ENCODE measurements at regions not wholly inside any gene's neighbourhood (a gene's known extent, or its start where the extent isn't known, plus 50 kb on each side); places are given as distances from the start of the nearest gene placed in this dataset.

DNA sequence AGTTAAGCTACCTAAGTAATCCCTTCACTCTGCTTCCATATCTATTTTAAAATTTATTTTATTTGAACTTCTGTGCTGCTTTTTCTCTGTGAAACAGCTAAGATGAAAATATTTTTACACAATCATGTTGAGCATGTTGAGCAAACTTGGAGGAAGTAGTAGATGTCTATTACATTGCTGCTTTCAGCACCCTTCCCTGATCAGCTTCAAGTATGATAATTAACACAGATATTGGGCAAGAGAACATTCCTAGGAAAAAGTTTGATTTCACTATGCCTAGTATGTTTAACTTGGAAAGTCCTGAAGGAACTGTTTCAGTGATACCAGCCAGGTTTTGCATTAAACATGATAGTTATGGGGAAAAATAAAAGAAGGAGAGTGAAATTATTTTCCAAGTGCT, 283.6 kb downstream of the ELAVL2 start:
- Histone ChIP-seq H3K79me2 (ENCODE audit: insufficient read depth, low read depth, low read length) (no peaks in the 10 kb centered on the region), H3K4me3 (ENCODE audit: low read depth, low read length, poor library complexity, severe bottlenecking) (no peak overlapping the region), H3K9me2 (ENCODE audit: insufficient read depth, low read length) (no peaks in the 10 kb centered on the region), H4K20me1 (ENCODE audit: insufficient read depth, low read length) (no peaks in the 10 kb centered on the region), H3K4me1 (ENCODE audit: insufficient read depth, low read length, poor library complexity, severe bottlenecking) (no peaks in the 10 kb centered on the region), H3K9me3 (ENCODE audit: low read length) (no peaks in the 10 kb centered on the region), H3K4me2 (ENCODE audit: low read length) (no peak overlapping the region), H3K27ac (ENCODE audit: low read depth, low read length, poor library complexity, severe bottlenecking) (no peak overlapping the region), H2AFZ (ENCODE audit: low read length) (no peak overlapping the region), H3K36me3 (ENCODE audit: insufficient read depth, low read length) (no peaks in the 10 kb centered on the region)
- no peak for DNase-seq (ENCODE audit: low spot score)
- intact Hi-C loops (cut with micrococcal nuclease; ENCODE audit: unreplicated experiment), result no loop called here
- POLR2A ChIA-PET, result interaction anchor here (1.2 kb wide), 1 partner anchor 37 kb away, joined by 3 read pairs; no protein-coding TSS in a partner anchor
- TF ChIP-seq, protein P1, sequence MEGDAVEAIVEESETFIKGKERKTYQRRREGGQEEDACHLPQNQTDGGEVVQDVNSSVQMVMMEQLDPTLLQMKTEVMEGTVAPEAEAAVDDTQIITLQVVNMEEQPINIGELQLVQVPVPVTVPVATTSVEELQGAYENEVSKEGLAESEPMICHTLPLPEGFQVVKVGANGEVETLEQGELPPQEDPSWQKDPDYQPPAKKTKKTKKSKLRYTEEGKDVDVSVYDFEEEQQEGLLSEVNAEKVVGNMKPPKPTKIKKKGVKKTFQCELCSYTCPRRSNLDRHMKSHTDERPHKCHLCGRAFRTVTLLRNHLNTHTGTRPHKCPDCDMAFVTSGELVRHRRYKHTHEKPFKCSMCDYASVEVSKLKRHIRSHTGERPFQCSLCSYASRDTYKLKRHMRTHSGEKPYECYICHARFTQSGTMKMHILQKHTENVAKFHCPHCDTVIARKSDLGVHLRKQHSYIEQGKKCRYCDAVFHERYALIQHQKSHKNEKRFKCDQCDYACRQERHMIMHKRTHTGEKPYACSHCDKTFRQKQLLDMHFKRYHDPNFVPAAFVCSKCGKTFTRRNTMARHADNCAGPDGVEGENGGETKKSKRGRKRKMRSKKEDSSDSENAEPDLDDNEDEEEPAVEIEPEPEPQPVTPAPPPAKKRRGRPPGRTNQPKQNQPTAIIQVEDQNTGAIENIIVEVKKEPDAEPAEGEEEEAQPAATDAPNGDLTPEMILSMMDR (conservative IDR thresholded peaks at IDR 0.05; ENCODE audit: low read length), result no peak
- TF ChIP-seq EZH2phosphoT487 (IDR thresholded peaks at IDR 0.05; ENCODE audit: borderline replicate concordance, low read depth, low read length), result no peak
- BruUV-seq (replicated peaks), result no TSS peak
- CTCF ChIA-PET (ENCODE audit: unreplicated experiment), result no interaction called here

DNA sequence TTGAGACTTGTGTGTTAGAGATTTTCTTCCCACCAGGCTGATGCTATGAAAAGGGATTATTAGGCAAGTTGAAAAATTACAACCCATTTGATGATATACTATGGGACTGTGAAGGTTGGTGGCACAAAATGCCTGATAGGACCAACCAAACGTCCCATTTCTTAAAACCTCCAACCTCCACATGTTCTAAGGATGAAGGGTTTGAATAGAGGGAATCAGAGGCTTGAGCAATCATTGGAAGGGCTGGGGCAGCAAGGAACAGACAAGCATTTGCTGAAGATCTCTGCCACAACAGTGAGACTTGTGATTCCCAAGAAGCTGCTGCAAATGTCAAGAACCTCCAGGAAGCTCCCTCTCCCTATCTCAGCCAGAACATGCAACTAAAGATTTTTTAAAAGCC, 283.1 kb downstream of the ELAVL2 start:
- Histone ChIP-seq H3K9me3 (ENCODE audit: low read length) (no peaks in the 10 kb centered on the region), H4K20me1 (ENCODE audit: insufficient read depth, low read length) (no peaks in the 10 kb centered on the region), H2AFZ (ENCODE audit: low read length) (no peak overlapping the region), H3K4me1 (ENCODE audit: insufficient read depth, low read length, poor library complexity, severe bottlenecking) (no peaks in the 10 kb centered on the region), H3K4me2 (ENCODE audit: low read length) (no peak overlapping the region), H3K9me2 (ENCODE audit: insufficient read depth, low read length) (no peaks in the 10 kb centered on the region), H3K27ac (ENCODE audit: low read depth, low read length, poor library complexity, severe bottlenecking) (no peak overlapping the region), H3K79me2 (ENCODE audit: insufficient read depth, low read depth, low read length) (no peaks in the 10 kb centered on the region), H3K36me3 (ENCODE audit: insufficient read depth, low read length) (no peaks in the 10 kb centered on the region), H3K4me3 (ENCODE audit: low read depth, low read length, poor library complexity, severe bottlenecking) (no peak overlapping the region)
- no peak for DNase-seq (ENCODE audit: low spot score)
- no TSS peak for BruUV-seq (replicated peaks)
- ChIA-PET POLR2A (interaction anchor here (1.2 kb wide), 1 partner anchor 36 kb away, joined by 3 read pairs; no protein-coding TSS in a partner anchor), CTCF (ENCODE audit: unreplicated experiment) (no interaction called here)
- intact Hi-C loops (cut with micrococcal nuclease; ENCODE audit: unreplicated experiment), result no loop called here
- TF ChIP-seq, protein P1 (conservative IDR thresholded peaks at IDR 0.05; ENCODE audit: low read length), result no peak
- TF ChIP-seq EZH2phosphoT487 (IDR thresholded peaks at IDR 0.05; ENCODE audit: borderline replicate concordance, low read depth, low read length), result no peak

DNA sequence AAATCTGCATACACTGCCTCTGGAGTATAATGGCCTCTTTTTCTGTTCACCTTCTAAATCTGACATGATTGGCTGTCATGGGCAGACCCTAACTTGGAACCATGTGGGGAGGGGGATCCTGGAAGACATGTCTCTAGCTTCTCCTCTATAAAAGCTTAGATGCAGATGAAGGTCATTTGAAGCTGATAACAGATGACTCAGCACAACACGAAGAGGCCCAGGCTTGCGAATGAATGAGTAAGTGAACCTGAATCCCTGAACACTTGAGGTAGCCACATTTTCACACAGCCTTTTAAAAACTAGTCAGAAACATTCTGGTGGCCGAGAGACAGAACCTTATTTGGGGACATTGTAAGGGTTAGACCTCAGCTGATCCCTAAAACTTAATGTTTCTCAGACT, 282.6 kb downstream of the ELAVL2 start:
- Histone ChIP-seq H3K36me3 (ENCODE audit: insufficient read depth, low read length) (no peaks in the 10 kb centered on the region), H3K9me3 (ENCODE audit: low read length) (no peaks in the 10 kb centered on the region), H3K4me1 (ENCODE audit: insufficient read depth, low read length, poor library complexity, severe bottlenecking) (no peaks in the 10 kb centered on the region), H3K79me2 (ENCODE audit: insufficient read depth, low read depth, low read length) (no peaks in the 10 kb centered on the region), H3K4me3 (ENCODE audit: low read depth, low read length, poor library complexity, severe bottlenecking) (no peak overlapping the region), H3K9me2 (ENCODE audit: insufficient read depth, low read length) (no peaks in the 10 kb centered on the region), H2AFZ (ENCODE audit: low read length) (no peak overlapping the region), H3K27ac (ENCODE audit: low read depth, low read length, poor library complexity, severe bottlenecking) (no peak overlapping the region), H4K20me1 (ENCODE audit: insufficient read depth, low read length) (no peaks in the 10 kb centered on the region), H3K4me2 (ENCODE audit: low read length) (no peak overlapping the region)
- intact Hi-C loops (cut with micrococcal nuclease; ENCODE audit: unreplicated experiment), result no loop called here
- DNase-seq (ENCODE audit: low spot score), result no peak
- TF ChIP-seq, protein P1 (conservative IDR thresholded peaks at IDR 0.05; ENCODE audit: low read length), result no peak
- no peak for TF ChIP-seq EZH2phosphoT487 (IDR thresholded peaks at IDR 0.05; ENCODE audit: borderline replicate concordance, low read depth, low read length)
- CTCF ChIA-PET (ENCODE audit: unreplicated experiment), result no interaction called here
- POLR2A ChIA-PET, result no interaction called here
- BruUV-seq (replicated peaks), result no TSS peak

All from OCI-LY7 (cell line).